Heart left ventricle (tissue), 16 donors: ENCODE measurements at regions not wholly inside any gene's neighbourhood (a gene's known extent, or its start where the extent isn't known, plus 50 kb on each side); places are given as distances from the start of the nearest gene placed in this dataset.

ENCODE experiments used
- ATAC-seq, 4 donors: fragments of 200-7000 bp; cut with Tn5 transposase; one replicate each; pipeline ENCODE4 v1.9.1; 2020 to 2022; ENCODE audit warnings: moderate library complexity in 4 of 4, mild to moderate bottlenecking in 3 of 4, moderate number of reproducible peaks in 1 of 4
- DNase-seq, 5 donors: peaks; one replicate each; pipeline ENCODE4 v3.0.0-alpha.2; 2020
- H3K27ac ChIP-seq, 12 donors: fragments of 200-600 bp; sonication (generic) in 4 of 12; one replicate each; pipeline versions ENCODE4 v1.5.0 to v1.8.0; 2016 to 2022; ENCODE audit warnings: mild to moderate bottlenecking in 2 of 12
- H3K27me3 ChIP-seq, 9 donors: fragments of 200-600 bp; sonication (generic) in 2 of 9; one replicate each; pipeline versions ENCODE4 v1.5.1 to v1.8.0; 2016 to 2022; ENCODE audit warnings: mild to moderate bottlenecking in 3 of 9
- H3K36me3 ChIP-seq, 9 donors: fragments of 200-600 bp; sonication (generic) in 2 of 9; one replicate each; pipeline versions ENCODE4 v1.5.0 to v1.8.0; 2018 to 2022; ENCODE audit warnings: mild to moderate bottlenecking in 2 of 9
- H3K4me1 ChIP-seq, 12 donors: fragments of 200-600 bp; sonication (generic) in 4 of 12; one replicate each; pipeline versions ENCODE4 v1.5.0 to v1.8.0; 2016 to 2022; ENCODE audit warnings: mild to moderate bottlenecking in 3 of 12
- H3K4me3 ChIP-seq, 12 donors: fragments of 200-600 bp; sonication (generic) in 4 of 12; one replicate each; pipeline versions ENCODE4 v1.5.0 to v1.8.0; 2017 to 2022; ENCODE audit warnings: mild to moderate bottlenecking in 9 of 12, moderate library complexity in 4 of 12
- H3K9me3 ChIP-seq, 12 donors: fragments of 200-600 bp; sonication (generic) in 4 of 12; one replicate each; pipeline versions ENCODE4 v1.5.0 to v1.8.0; 2016 to 2022; ENCODE audit warnings: mild to moderate bottlenecking in 1 of 12
- CTCF ChIP-seq, 12 donors: fragments of 200-600 bp; sonication (generic) in 4 of 12; IDR thresholded peaks; one replicate each; pipeline versions ENCODE4 v1.5.0 to v1.8.0; 2018 to 2022; ENCODE audit warnings: antibody characterized with exemption in 12 of 12, mild to moderate bottlenecking in 5 of 12
- POLR2A ChIP-seq, 2 donors: fragments of 450-650 bp; IDR thresholded peaks; one replicate each; pipeline ENCODE4 v1.6.1; 2017; ENCODE audit warnings: antibody characterized with exemption in 2 of 2, mild to moderate bottlenecking in 2 of 2, moderate library complexity in 2 of 2
- WGBS, 4 donors: extraction: QIAGEN DNeasy Blood & Tissue Kit in 2 of 4; methylation state at CpG; one replicate each; pipeline versions ENCODE4 v1.1.5 to v1.1.7; 2013 to 2018; 5-methylcytosine and 5-hydroxymethylcytosine counted together
- intact Hi-C, 10 donors: fragments of 100-400 bp; cut with DNase I; formaldehyde crosslinking; loops; one replicate each; pipeline versions ENCODE4 v1.11.1 to v1.14.2; 2022
- donor health status: ischemic (EF 13 %, LVEDD 7.1; RV severe dilation, severe dysfunction).
- donor health status: healthy with polysubstance abuse.
- donor health status: DM: no; HTN: yes; CAD: no.
- donor health status: DM: no; HTN: no; CAD: no.
- donor health status: ischemic (EF 25% LVEDD 6.9; RV normal size, moderate dysfunction).
- donor health status: ischemic (EF 25% LVEDD 5.7; RV mildly dilated, moderate dysfunction).
- donor health status: healthy.
- donor health status: DM: yes; HTN: yes; CAD: no.
- donor health status: ischemic (EF 35%, LVEDD 5.7; RV mildly dilated, moderate dysfunction).
- donor health status: nonischemic (EF 11% LVEDD 7.7; RV severe dilation, severe dysfunction).
- donor health status: DM: yes; HTN: yes; CAD: no.
- donor health status: PGD.
- donor health status: ischemic (EF 29% LVEDD 5.4; RV normal size, mild dysfunction).
- donor health status: nonischemic (EF 23%, LVEDD 6.1; RV moderate dilation, normal function).

DNA sequence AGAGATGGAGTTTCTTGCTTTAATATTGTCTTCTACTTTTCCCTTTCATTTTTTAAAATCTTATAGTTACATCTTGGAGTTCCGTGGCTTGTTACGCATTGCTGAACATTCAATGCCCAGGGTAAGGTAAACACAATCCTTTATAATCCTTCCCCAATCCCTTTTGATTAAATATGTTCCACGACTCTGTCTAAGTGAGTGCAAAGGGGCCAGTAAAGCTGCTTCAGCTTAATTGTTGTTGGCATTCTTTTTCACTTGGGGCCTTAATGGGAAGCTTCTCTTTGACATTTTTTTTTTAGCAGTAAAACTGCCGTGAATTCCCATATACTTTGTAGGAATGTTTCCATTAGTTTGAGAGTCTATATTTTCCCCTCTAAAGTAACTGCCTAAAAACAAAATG lies 1028.1 kb downstream of the C4orf33 start:
- TF ChIP-seq POLR2A (IDR thresholded peaks at IDR 0.05) = no peak
- no peak for TF ChIP-seq CTCF (IDR thresholded peaks at IDR 0.05)
- Histone ChIP-seq H3K9me3 (no peaks in the 10 kb centered on the region), H3K36me3 (no peaks in the 10 kb centered on the region), H3K4me1 (no peaks in the 10 kb centered on the region), H3K27me3 (no peaks in the 10 kb centered on the region), H3K4me3 (no peak overlapping the region), H3K27ac (no peak overlapping the region)
- intact Hi-C loops = no loop called here
- no peak for ATAC-seq
- WGBS, 4 donors = 68 to 83% (median 80%) methylated on average over 4 of the region's 4 CpGs
- no peak for DNase-seq

DNA sequence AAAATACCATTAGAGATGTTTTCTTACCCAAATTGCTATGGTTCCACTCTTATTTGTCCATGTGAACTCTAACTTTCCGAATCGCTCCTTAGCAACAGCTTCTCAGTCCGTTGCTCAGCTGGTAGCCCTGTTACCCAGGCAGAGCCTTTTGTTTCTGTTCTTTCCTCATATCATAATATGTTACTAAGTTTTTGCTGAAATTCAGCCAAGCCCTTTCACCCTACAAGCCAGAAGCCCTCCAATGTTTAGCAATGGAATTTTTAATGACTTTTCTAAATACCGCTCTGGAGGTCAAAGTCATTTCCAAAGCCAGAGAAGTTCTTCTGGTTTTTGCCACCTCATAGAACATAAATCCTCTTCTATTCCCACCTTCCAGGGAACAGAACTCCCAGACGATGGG lies 1029.5 kb downstream of the C4orf33 start:
- H3K4me1 ChIP-seq = no peaks in the 10 kb centered on the region
- intact Hi-C loops = no loop called here
- no peak overlapping the region for H3K27ac ChIP-seq
- no peaks in the 10 kb centered on the region for H3K9me3 ChIP-seq
- ATAC-seq (no peak), DNase-seq (no peak)
- H3K4me3 ChIP-seq = no peak overlapping the region
- 76 to 84% (median 81%) methylated on average over 5 of the region's 5 CpGs for WGBS, 4 donors
- no peak for TF ChIP-seq CTCF (IDR thresholded peaks at IDR 0.05)
- no peak for TF ChIP-seq POLR2A (IDR thresholded peaks at IDR 0.05)
- H3K36me3 ChIP-seq = no peaks in the 10 kb centered on the region
- no peaks in the 10 kb centered on the region for H3K27me3 ChIP-seq

GRCh38 chr4:130127297-130127696 lies 1031.3 kb downstream of the C4orf33 start:
- Histone ChIP-seq H3K4me3 (no peak overlapping the region), H3K9me3 (no peaks in the 10 kb centered on the region), H3K4me1 (no peaks in the 10 kb centered on the region), H3K27ac (no peak overlapping the region), H3K36me3 (no peaks in the 10 kb centered on the region), H3K27me3 (no peaks in the 10 kb centered on the region)
- no peak for TF ChIP-seq CTCF (IDR thresholded peaks at IDR 0.05)
- no peak for TF ChIP-seq POLR2A (IDR thresholded peaks at IDR 0.05)
- intact Hi-C loops = no loop called here
- DNase-seq (no peak), ATAC-seq (no peak)

DNA sequence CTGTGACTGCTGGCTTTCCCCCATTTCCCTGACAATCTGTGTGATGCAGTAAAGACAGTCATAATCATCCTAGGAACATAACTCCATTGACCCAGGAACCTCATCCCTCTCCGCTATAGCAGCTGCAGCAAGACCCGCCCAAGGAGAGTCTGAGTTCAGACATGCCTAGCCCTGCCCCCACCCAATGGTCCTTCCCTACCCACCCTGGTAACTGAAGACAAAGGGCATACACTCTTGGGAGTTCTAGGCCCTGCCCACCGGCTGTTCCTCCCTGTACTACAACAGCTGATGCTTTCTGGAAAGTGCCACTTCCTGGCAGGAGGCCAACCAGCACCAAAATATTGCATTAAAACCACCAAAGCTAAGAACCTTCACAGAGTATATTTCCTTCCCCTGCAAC lies 1035.6 kb downstream of the C4orf33 start:
- H3K4me1 ChIP-seq = no peaks in the 10 kb centered on the region
- no peak overlapping the region for H3K27ac ChIP-seq
- intact Hi-C loops = no loop called here
- TF ChIP-seq CTCF (IDR thresholded peaks at IDR 0.05) (no peak), POLR2A (IDR thresholded peaks at IDR 0.05) (no peak)
- no peaks in the 10 kb centered on the region for H3K36me3 ChIP-seq
- H3K4me3 ChIP-seq = no peak overlapping the region
- ATAC-seq = no peak
- H3K9me3 ChIP-seq = peaks cover 0 to 12% (median 1%) of the 10 kb centered on the region in 12 donors
- DNase-seq = no peak
- 84 to 94% (median 89%) methylated on average over 2 to 3 of the region's 3 CpGs for WGBS, 4 donors
- no peaks in the 10 kb centered on the region for H3K27me3 ChIP-seq
